GM18873 (cell line): ENCODE measurements at regions not wholly inside any gene's neighbourhood (a gene's known extent, or its start where the extent isn't known, plus 50 kb on each side); places are given as distances from the start of the nearest gene placed in this dataset.

Source experiments
- ATAC-seq: cut with Tn5 transposase; IDR thresholded peaks from one replicate; pipeline ENCODE4 v1.9.1; 2021; ENCODE audit warnings: mild to moderate bottlenecking, moderate library complexity, moderate number of reproducible peaks; ENCODE audit not compliant: unreplicated experiment, low FRiP score

DNA sequence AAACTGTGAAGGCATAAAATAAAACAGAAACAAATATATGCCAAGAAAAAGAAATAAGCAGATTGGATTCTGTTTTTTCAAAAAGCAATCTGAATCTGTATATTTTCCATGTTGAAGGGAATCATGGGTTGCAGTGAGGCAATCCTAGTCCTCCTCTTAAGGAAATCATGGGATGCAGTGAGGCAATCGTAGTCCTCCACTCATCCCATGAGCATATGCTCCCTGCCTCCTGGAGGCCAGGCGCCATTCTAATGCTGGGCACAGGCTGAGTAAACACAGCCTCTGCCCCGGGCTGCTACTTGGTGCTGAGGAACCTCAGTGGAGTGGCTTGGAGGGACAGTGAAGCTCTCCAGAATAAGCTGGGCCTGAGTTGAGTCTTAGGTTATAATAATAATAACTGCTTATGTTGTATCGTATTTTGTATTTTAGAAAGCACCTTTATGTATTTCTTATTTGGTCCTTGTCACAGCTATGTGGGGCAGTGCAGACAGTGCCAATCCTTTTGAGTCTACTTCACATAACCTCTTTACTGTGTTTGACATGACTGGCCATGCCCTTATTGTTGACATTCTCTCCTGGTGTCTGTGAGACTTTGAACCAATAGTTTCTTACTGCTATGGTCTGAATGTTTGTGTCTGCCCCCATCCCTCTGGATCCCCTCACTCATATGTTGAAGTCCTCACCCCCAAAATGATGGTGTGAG, 56.6 kb upstream of the CITED2 start:
- ATAC-seq: no peak

- ATAC-seq: no peak
Observed at GRCh38 chr6:139429580-139430145, 55.2 kb upstream of the CITED2 start.

- no peak for ATAC-seq
Observed at GRCh38 chr6:139427199-139427598, 52.8 kb upstream of the CITED2 start.

- ATAC-seq: no peak
Observed at GRCh38 chr6:139426795-139427194, 52.3 kb upstream of the CITED2 start.

DNA sequence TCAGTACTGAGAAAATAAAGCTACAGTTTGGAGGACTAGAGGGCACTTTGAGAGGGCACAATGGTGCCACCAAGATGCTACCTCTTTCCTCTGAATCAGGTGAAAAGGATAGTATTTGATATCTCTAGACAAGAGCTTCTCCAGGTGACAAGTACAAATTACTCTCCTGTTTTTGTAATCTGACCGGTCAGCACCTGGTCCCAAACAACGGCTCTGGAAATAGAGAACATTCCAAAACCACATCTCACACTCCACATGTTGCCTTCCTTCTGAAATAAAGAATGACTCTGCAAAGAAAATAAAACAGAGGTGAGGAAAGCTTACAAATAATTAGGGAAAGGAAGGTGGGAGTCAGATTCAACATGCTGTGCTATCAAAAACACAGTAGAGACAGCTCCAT, 51.3 kb upstream of the CITED2 start:
- ATAC-seq: no peak

DNA sequence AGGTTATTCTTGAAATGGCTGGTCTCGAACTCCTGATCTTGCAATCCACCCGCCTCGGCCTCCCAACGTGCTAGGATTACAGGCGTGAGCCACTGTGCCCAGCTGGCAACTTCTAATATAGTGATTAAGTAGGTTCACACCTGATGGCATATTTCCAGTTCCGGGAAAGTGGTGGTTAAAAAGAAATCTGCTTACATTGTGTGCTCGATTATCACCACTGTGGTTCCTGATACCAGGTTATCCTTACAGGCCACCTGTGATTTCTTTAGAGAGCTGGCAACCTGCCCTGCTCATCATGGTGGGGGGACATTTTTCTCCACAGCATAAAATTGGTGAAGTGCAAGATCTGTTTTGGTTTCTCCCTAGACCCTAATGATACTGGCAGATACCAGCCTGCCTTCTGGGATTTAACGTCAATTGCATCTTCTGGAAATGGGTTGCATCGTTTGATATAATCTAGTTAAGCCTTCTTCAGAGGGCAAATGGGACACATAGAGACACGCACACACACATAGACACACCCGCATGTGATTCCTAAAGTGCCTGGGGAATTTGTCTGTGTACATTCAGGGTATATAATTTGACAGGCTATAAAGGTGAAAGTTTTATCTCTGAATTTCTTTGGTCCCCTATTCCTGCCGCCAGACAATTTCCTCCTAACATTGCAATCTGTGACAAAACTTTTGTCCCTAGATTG, 49.7 kb upstream of the CITED2 start:
- no peak for ATAC-seq
